ENCODE measurements at regions not wholly inside any gene's neighbourhood (a gene's known extent, or its start where the extent isn't known, plus 50 kb on each side); places are given as distances from the start of the nearest gene placed in this dataset.

- H3K36me3 ChIP-seq: no peaks in the 10 kb centered on the region
- peaks cover 0 to 49% (median 32%) of the 10 kb centered on the region in 4 donors for H3K4me1 ChIP-seq
- peak in 2 of 4 donors; percentile 48 to 58 for TF ChIP-seq POLR2AphosphoS5 (IDR thresholded peaks at IDR 0.05)
- no peak for TF ChIP-seq EP300 (IDR thresholded peaks at IDR 0.05)
- no peak for TF ChIP-seq POLR2A (IDR thresholded peaks at IDR 0.05)
- no peak for TF ChIP-seq CTCF (IDR thresholded peaks at IDR 0.05)
- DNase-seq: no peak
- no peaks in the 10 kb centered on the region for H3K27me3 ChIP-seq
- H3K27ac ChIP-seq: peak overlapping the region in 3 of 4 donors; percentile 22 to 53 (median 49)
- no peak overlapping the region for H3K4me3 ChIP-seq
- intact Hi-C loops (cut with DNase I): no loop called here
- H3K9me3 ChIP-seq: no peaks in the 10 kb centered on the region
These were observed 106.3 kb downstream of the CENPW start for GRCh38 chr6:126446248-126446647.

- TF ChIP-seq CTCF (IDR thresholded peaks at IDR 0.05) (no peak), POLR2AphosphoS5 (IDR thresholded peaks at IDR 0.05) (no peak), POLR2A (IDR thresholded peaks at IDR 0.05) (no peak), EP300 (IDR thresholded peaks at IDR 0.05) (no peak)
- Histone ChIP-seq H3K4me1 (peaks cover 0 to 49% (median 32%) of the 10 kb centered on the region in 4 donors), H3K36me3 (no peaks in the 10 kb centered on the region), H3K9me3 (no peaks in the 10 kb centered on the region), H3K4me3 (no peak overlapping the region), H3K27me3 (no peaks in the 10 kb centered on the region), H3K27ac (peak overlapping the region in 1 of 4 donors; percentile 22)
- DNase-seq: no peak
- intact Hi-C loops (cut with DNase I): no loop called here
These were observed 107.5 kb downstream of the CENPW start for GRCh38 chr6:126447367-126447766.

- intact Hi-C loops (cut with DNase I): no loop called here
- Histone ChIP-seq H3K4me1 (peaks cover 0 to 14% (median 4%) of the 10 kb centered on the region in 4 donors), H3K27me3 (no peaks in the 10 kb centered on the region), H3K4me3 (no peak overlapping the region), H3K36me3 (no peaks in the 10 kb centered on the region), H3K9me3 (no peaks in the 10 kb centered on the region), H3K27ac (no peak overlapping the region)
- 60 to 69% methylated on average over 6 of the region's 6 CpGs for WGBS, 2 donors
- no peak for TF ChIP-seq POLR2AphosphoS5 (IDR thresholded peaks at IDR 0.05)
- DNase-seq: no peak
These were observed 121.1 kb downstream of the CENPW start for GRCh38 chr6:126461045-126461444.

GRCh38 chr6:126464245-126464644 lies 124.3 kb downstream of the CENPW start:
- intact Hi-C loops (cut with DNase I): no loop called here
- Histone ChIP-seq H3K4me1 (peaks cover 0 to 14% (median 4%) of the 10 kb centered on the region in 4 donors), H3K4me3 (no peak overlapping the region), H3K27ac (no peak overlapping the region), H3K9me3 (no peaks in the 10 kb centered on the region), H3K36me3 (no peaks in the 10 kb centered on the region), H3K27me3 (no peaks in the 10 kb centered on the region)
- no peak for TF ChIP-seq EP300 (IDR thresholded peaks at IDR 0.05)
- no peak for TF ChIP-seq POLR2A (IDR thresholded peaks at IDR 0.05)
- no peak for TF ChIP-seq POLR2AphosphoS5 (IDR thresholded peaks at IDR 0.05)
- no peak for TF ChIP-seq CTCF (IDR thresholded peaks at IDR 0.05)
- 68 to 77% methylated on average over 1 of the region's 1 CpG for WGBS, 2 donors
- DNase-seq: no peak

GRCh38 chr6:126475449-126475848 lies 135.5 kb downstream of the CENPW start:
- H3K4me3 ChIP-seq: no peak overlapping the region
- TF ChIP-seq POLR2A (IDR thresholded peaks at IDR 0.05) (no peak), CTCF (IDR thresholded peaks at IDR 0.05) (no peak), POLR2AphosphoS5 (IDR thresholded peaks at IDR 0.05) (no peak), EP300 (IDR thresholded peaks at IDR 0.05) (no peak)
- H3K27ac ChIP-seq: no peak overlapping the region
- H3K9me3 ChIP-seq: no peaks in the 10 kb centered on the region
- DNase-seq: no peak
- peaks cover 0 to 14% (median 2%) of the 10 kb centered on the region in 4 donors for H3K4me1 ChIP-seq
- H3K36me3 ChIP-seq: no peaks in the 10 kb centered on the region
- H3K27me3 ChIP-seq: no peaks in the 10 kb centered on the region
- intact Hi-C loops (cut with DNase I): no loop called here
